ENCODE measurements at regions not wholly inside any gene's neighbourhood (a gene's known extent, or its start where the extent isn't known, plus 50 kb on each side); places are given as distances from the start of the nearest gene placed in this dataset.
"Not testable (repeated sequence)": the region's sequence is repeated elsewhere in the genome, so short reads cannot be mapped to it uniquely, and the experiment has no call there.

- no peak overlapping the region for H3K4me3 ChIP-seq (replicated peaks; ENCODE audit: low read depth, low read length)
- no peak for TF ChIP-seq CTCF (IDR thresholded peaks at IDR 0.05; ENCODE audit: low read depth, low read length, missing control alignments)
- DNase-seq (ENCODE audit: extremely low read depth, low read depth): no peak
Observed at GRCh38 chr6:100209323-100210136, 215.5 kb upstream of the MCHR2 start.

DNA sequence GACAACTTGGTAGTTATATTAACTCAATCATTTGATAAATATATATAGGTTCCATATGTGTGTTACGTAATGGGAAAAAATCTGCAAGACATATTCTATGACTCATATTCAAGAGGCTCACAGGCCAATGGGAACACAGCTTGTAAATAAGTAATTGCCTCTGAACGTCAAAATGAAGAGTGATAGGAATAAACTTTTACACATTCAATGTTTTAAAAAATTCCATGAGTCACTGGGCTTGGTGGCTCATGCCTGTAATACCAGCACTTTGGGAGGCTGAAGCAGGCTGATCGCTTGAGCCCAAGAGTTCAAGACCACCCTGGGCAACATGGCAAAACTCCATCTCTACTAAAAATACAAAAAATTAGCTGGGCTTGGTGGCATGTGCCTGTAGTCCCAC, 209.4 kb upstream of the MCHR2 start:
- no peak for TF ChIP-seq CTCF (IDR thresholded peaks at IDR 0.05; ENCODE audit: low read depth, low read length, missing control alignments)
- DNase-seq (ENCODE audit: extremely low read depth, low read depth): peak; percentile 97
- no peak overlapping the region for H3K4me3 ChIP-seq (replicated peaks; ENCODE audit: low read depth, low read length)

DNA sequence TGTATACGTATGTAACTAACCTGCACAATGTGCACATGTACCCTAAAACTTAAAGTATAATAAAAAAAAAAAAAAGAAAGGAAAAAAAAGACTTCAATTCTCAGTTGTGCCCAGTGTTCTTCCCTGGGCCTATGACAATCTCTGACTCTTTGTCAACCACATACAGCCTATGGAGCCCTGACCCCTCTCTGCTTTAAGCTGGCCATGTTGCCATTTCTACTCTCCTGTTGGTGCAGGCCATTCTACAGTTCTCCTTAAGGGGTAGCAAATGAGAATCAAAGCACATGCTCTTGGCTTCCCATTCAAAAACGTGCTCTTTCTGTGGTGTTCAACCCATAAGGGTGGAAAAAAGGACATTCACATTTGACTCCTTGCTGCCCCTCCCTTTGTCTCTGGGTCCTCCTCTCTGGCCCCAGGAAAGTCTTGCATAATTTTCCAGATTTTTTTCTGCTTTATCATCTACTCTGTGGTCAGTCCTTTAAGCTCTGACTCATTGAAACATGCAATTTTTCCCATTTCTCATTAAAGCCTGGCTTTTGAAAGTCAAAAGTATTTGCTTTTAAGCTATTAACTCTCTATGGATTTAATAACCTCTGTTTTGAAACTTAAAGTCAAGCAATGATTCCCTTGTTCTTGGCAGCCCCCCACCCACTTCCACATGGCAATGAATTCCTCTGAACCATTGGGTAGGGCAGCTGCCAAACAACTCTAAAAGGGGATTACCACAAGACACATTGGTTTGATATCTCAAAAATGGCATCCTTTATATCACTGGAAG, 208.6 kb upstream of the MCHR2 start:
- peak; percentile 99 for DNase-seq (ENCODE audit: extremely low read depth, low read depth)
- no peak for TF ChIP-seq CTCF (IDR thresholded peaks at IDR 0.05; ENCODE audit: low read depth, low read length, missing control alignments)
- no peak overlapping the region for H3K4me3 ChIP-seq (replicated peaks; ENCODE audit: low read depth, low read length)

GRCh38 chr6:100196214-100196982, 202.4 kb upstream of the MCHR2 start:
- H3K4me3 ChIP-seq (replicated peaks; ENCODE audit: low read depth, low read length); DNase-seq (ENCODE audit: extremely low read depth, low read depth): not testable (repeated sequence)

GRCh38 chr6:100195244-100195643, 201.2 kb upstream of the MCHR2 start:
- H3K4me3 ChIP-seq (replicated peaks; ENCODE audit: low read depth, low read length); DNase-seq (ENCODE audit: extremely low read depth, low read depth): not testable (repeated sequence)

DNA sequence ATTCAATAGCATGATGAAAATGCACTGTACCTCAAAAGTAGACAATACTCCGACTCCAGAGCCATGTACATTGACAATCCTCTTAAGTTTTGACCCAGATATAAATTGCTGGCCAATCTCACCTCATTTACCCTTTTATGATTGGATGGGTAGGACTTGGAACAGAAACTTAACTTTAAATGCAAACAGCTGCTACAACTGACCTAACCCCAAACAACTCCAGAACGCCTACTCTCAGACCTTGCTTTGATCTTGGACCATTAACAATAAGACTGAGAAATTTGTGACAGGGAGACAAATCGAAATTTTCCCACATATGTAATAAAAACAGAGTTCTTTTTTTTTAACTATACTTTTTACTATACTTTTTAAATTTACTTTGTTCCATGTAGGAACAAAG, 200.5 kb upstream of the MCHR2 start:
- TF ChIP-seq CTCF (IDR thresholded peaks at IDR 0.05; ENCODE audit: low read depth, low read length, missing control alignments): no peak

GRCh38 chr6:100188754-100189153, 194.7 kb upstream of the MCHR2 start:
- TF ChIP-seq CTCF (IDR thresholded peaks at IDR 0.05; ENCODE audit: low read depth, low read length, missing control alignments): no peak
- no peak for DNase-seq (ENCODE audit: extremely low read depth, low read depth)
- no peak overlapping the region for H3K4me3 ChIP-seq (replicated peaks; ENCODE audit: low read depth, low read length)

More for the DNA sequence above, 200.5 kb upstream of the MCHR2 start:
- DNase-seq (ENCODE audit: extremely low read depth, low read depth): no peak
- no peak overlapping the region for H3K4me3 ChIP-seq (replicated peaks; ENCODE audit: low read depth, low read length)

Data from HFF-Myc (cell line).